ENCODE measurements at regions not wholly inside any gene's neighbourhood (a gene's known extent, or its start where the extent isn't known, plus 50 kb on each side); places are given as distances from the start of the nearest gene placed in this dataset.
A peak's percentile ranks its signal among the peaks of the same experiment; 100 is the strongest.

GRCh38 chr15:94080989-94081605 lies 150.3 kb upstream of the MCTP2 start:
- in situ Hi-C loops (cut with HindIII; ENCODE audit: low pct_ligation_motif_present, low sequenced_read_pairs) = no loop called here
- H3K36me3 ChIP-seq (replicated peaks) = no peaks in the 10 kb centered on the region
- no peak for TF ChIP-seq CTCF (IDR thresholded peaks at IDR 0.05; ENCODE audit: low read depth, low read length, missing control alignments)
- no peak for DNase-seq
- no peaks in the 10 kb centered on the region for H3K27me3 ChIP-seq (replicated peaks)
- H3K4me3 ChIP-seq (ENCODE audit: low read depth, low read length) = no peak overlapping the region
- no peak overlapping the region for H3K27ac ChIP-seq

- H3K36me3 ChIP-seq (replicated peaks) = no peaks in the 10 kb centered on the region
- no peaks in the 10 kb centered on the region for H3K27me3 ChIP-seq (replicated peaks)
- no peak overlapping the region for H3K4me3 ChIP-seq (ENCODE audit: low read depth, low read length)
- in situ Hi-C loops (cut with HindIII; ENCODE audit: low pct_ligation_motif_present, low sequenced_read_pairs) = no loop called here
- peak; percentile 16 for DNase-seq
- TF ChIP-seq CTCF (IDR thresholded peaks at IDR 0.05; ENCODE audit: low read depth, low read length, missing control alignments) = no peak
- no peak overlapping the region for H3K27ac ChIP-seq
Measured at GRCh38 chr15:94080416-94080815, 150.9 kb upstream of the MCTP2 start.

- Histone ChIP-seq H3K27me3 (replicated peaks) (no peaks in the 10 kb centered on the region), H3K27ac (no peak overlapping the region), H3K4me3 (ENCODE audit: low read depth, low read length) (no peak overlapping the region), H3K36me3 (replicated peaks) (no peaks in the 10 kb centered on the region)
- TF ChIP-seq CTCF (IDR thresholded peaks at IDR 0.05; ENCODE audit: low read depth, low read length, missing control alignments) = no peak
- DNase-seq = no peak
- in situ Hi-C loops (cut with HindIII; ENCODE audit: low pct_ligation_motif_present, low sequenced_read_pairs) = no loop called here
Measured at GRCh38 chr15:94079968-94080367, 151.4 kb upstream of the MCTP2 start.

GRCh38 chr15:94079459-94079858 lies 151.9 kb upstream of the MCTP2 start:
- in situ Hi-C loops (cut with HindIII; ENCODE audit: low pct_ligation_motif_present, low sequenced_read_pairs) = no loop called here
- no peaks in the 10 kb centered on the region for H3K27me3 ChIP-seq (replicated peaks)
- H3K27ac ChIP-seq = no peak overlapping the region
- no peak for DNase-seq
- no peak overlapping the region for H3K4me3 ChIP-seq (ENCODE audit: low read depth, low read length)
- H3K36me3 ChIP-seq (replicated peaks) = no peaks in the 10 kb centered on the region
- no peak for TF ChIP-seq CTCF (IDR thresholded peaks at IDR 0.05; ENCODE audit: low read depth, low read length, missing control alignments)

GRCh38 chr15:94077938-94078337 lies 153.4 kb upstream of the MCTP2 start:
- Histone ChIP-seq H3K27ac (no peak overlapping the region), H3K27me3 (replicated peaks) (no peaks in the 10 kb centered on the region), H3K4me3 (ENCODE audit: low read depth, low read length) (no peak overlapping the region), H3K36me3 (replicated peaks) (no peaks in the 10 kb centered on the region)
- no peak for DNase-seq
- TF ChIP-seq CTCF (IDR thresholded peaks at IDR 0.05; ENCODE audit: low read depth, low read length, missing control alignments) = no peak
- in situ Hi-C loops (cut with HindIII; ENCODE audit: low pct_ligation_motif_present, low sequenced_read_pairs) = no loop called here

GRCh38 chr15:94075349-94075748 lies 156.0 kb upstream of the MCTP2 start:
- no peaks in the 10 kb centered on the region for H3K36me3 ChIP-seq (replicated peaks)
- no peak for TF ChIP-seq CTCF (IDR thresholded peaks at IDR 0.05; ENCODE audit: low read depth, low read length, missing control alignments)

More at GRCh38 chr15:94075349-94075748, 156.0 kb upstream of the MCTP2 start:
- no peaks in the 10 kb centered on the region for H3K27me3 ChIP-seq (replicated peaks)
- no peak for DNase-seq
- H3K27ac ChIP-seq = no peak overlapping the region
- no peak overlapping the region for H3K4me3 ChIP-seq (ENCODE audit: low read depth, low read length)
- in situ Hi-C loops (cut with HindIII; ENCODE audit: low pct_ligation_motif_present, low sequenced_read_pairs) = no loop called here

All from brain microvascular endothelial cell (primary cell).